Mesodermal cell (in vitro differentiated cells): ENCODE measurements at regions not wholly inside any gene's neighbourhood (a gene's known extent, or its start where the extent isn't known, plus 50 kb on each side); places are given as distances from the start of the nearest gene placed in this dataset.

ENCODE experiments used
- H3K27ac ChIP-seq: 2 replicates; pipeline ENCODE4 v1.7.0; 2013; ENCODE audit warnings: mild to moderate bottlenecking, low read depth, low read length, moderate library complexity; ENCODE audit not compliant: severe bottlenecking
- H3K36me3 ChIP-seq: 2 replicates; pipeline ENCODE4 v1.7.1; 2013; ENCODE audit warnings: mild to moderate bottlenecking, low read length, moderate library complexity; ENCODE audit not compliant: control insufficient read depth, insufficient read depth
- H3K4me1 ChIP-seq: one replicate; pipeline ENCODE4 v1.7.1; 2013; ENCODE audit warnings: mild to moderate bottlenecking, low read length; ENCODE audit not compliant: insufficient read depth, control insufficient read depth, poor library complexity, severe bottlenecking
- H3K4me3 ChIP-seq: 2 replicates; pipeline ENCODE4 v1.7.0; 2013; ENCODE audit warnings: low read length, control low read depth, mild to moderate bottlenecking; ENCODE audit not compliant: insufficient read depth, poor library complexity, severe bottlenecking; ENCODE audit errors: extremely low read depth
- H3K9me3 ChIP-seq: 2 replicates; pipeline ENCODE4 v1.7.1; 2013; ENCODE audit warnings: mild to moderate bottlenecking, low read length, moderate library complexity; ENCODE audit not compliant: control insufficient read depth
- WGBS, 2 experiments: methylation state at CpG; one replicate each; pipeline ENCODE4 v1.1.5; 2013; ENCODE audit warnings: missing lambda C conversion rate in 2 of 2; ENCODE audit not compliant: insufficient coverage in 2 of 2; 5-methylcytosine and 5-hydroxymethylcytosine counted together

- no peaks in the 10 kb centered on the region for H3K4me1 ChIP-seq
- 82 to 84% methylated on average over 2 to 4 of the region's 5 CpGs for WGBS, 2 experiments
- H3K27ac ChIP-seq, result no peak overlapping the region
Observed at GRCh38 chr9:108196332-108197007, 659.3 kb downstream of the ACTL7B start.

GRCh38 chr9:108194154-108194553 is 661.6 kb downstream of the ACTL7B start:
- Histone ChIP-seq H3K27ac (no peak overlapping the region), H3K4me1 (no peaks in the 10 kb centered on the region), H3K36me3 (no peaks in the 10 kb centered on the region), H3K9me3 (peaks cover 2% of the 10 kb centered on the region), H3K4me3 (no peak overlapping the region)

More at GRCh38 chr9:108196332-108197007, 659.3 kb downstream of the ACTL7B start:
- Histone ChIP-seq H3K36me3 (no peaks in the 10 kb centered on the region), H3K9me3 (peaks cover 2% of the 10 kb centered on the region), H3K4me3 (no peak overlapping the region)

- H3K27ac ChIP-seq, result no peak overlapping the region
- no peaks in the 10 kb centered on the region for H3K9me3 ChIP-seq
- no peaks in the 10 kb centered on the region for H3K36me3 ChIP-seq
- H3K4me1 ChIP-seq, result no peaks in the 10 kb centered on the region
- H3K4me3 ChIP-seq, result no peak overlapping the region
- WGBS, 2 experiments, result 98 to 100% methylated on average over 3 to 6 of the region's 8 CpGs
Observed at GRCh38 chr9:108193026-108193710, 662.6 kb downstream of the ACTL7B start.

- Histone ChIP-seq H3K4me3 (no peak overlapping the region), H3K4me1 (no peaks in the 10 kb centered on the region), H3K27ac (no peak overlapping the region), H3K36me3 (no peaks in the 10 kb centered on the region), H3K9me3 (no peaks in the 10 kb centered on the region)
- WGBS, 2 experiments, result 64 to 77% methylated on average over 4 of the region's 4 CpGs
Observed at GRCh38 chr9:108191065-108191464, 664.7 kb downstream of the ACTL7B start.

- Histone ChIP-seq H3K9me3 (no peaks in the 10 kb centered on the region), H3K4me3 (no peak overlapping the region), H3K27ac (no peak overlapping the region), H3K4me1 (peaks cover 10% of the 10 kb centered on the region), H3K36me3 (no peaks in the 10 kb centered on the region)
- WGBS, 2 experiments, result 86% methylated on average over 2 of the region's 2 CpGs; no CpG with 5 or more reads in 1 of the 2 experiments
Observed at GRCh38 chr9:108188976-108189375, 666.8 kb downstream of the ACTL7B start.

- Histone ChIP-seq H3K36me3 (no peaks in the 10 kb centered on the region), H3K27ac (no peak overlapping the region), H3K9me3 (no peaks in the 10 kb centered on the region), H3K4me1 (peaks cover 10% of the 10 kb centered on the region), H3K4me3 (no peak overlapping the region)
- WGBS, 2 experiments, result 67 to 100% methylated on average over 2 of the region's 2 CpGs
Observed at GRCh38 chr9:108188482-108188881, 667.3 kb downstream of the ACTL7B start.

- no peaks in the 10 kb centered on the region for H3K9me3 ChIP-seq
- no peak overlapping the region for H3K27ac ChIP-seq
- H3K36me3 ChIP-seq, result no peaks in the 10 kb centered on the region
- H3K4me1 ChIP-seq, result peaks cover 10% of the 10 kb centered on the region
- WGBS, 2 experiments, result 94 to 95% methylated on average over 2 of the region's 3 CpGs
- no peak overlapping the region for H3K4me3 ChIP-seq
Observed at GRCh38 chr9:108186642-108187395, 669.0 kb downstream of the ACTL7B start.

GRCh38 chr9:108185613-108186012 is 670.2 kb downstream of the ACTL7B start:
- peak overlapping the region; percentile 10 for H3K27ac ChIP-seq
- 81 to 96% methylated on average over 3 of the region's 5 CpGs for WGBS, 2 experiments

GRCh38 chr9:108184941-108185340 is 670.8 kb downstream of the ACTL7B start:
- H3K4me1 ChIP-seq, result peaks cover 10% of the 10 kb centered on the region
- H3K4me3 ChIP-seq, result no peak overlapping the region
- no peaks in the 10 kb centered on the region for H3K9me3 ChIP-seq
- WGBS, 2 experiments, result 88 to 92% methylated on average over 3 of the region's 3 CpGs
- H3K36me3 ChIP-seq, result no peaks in the 10 kb centered on the region
- peak overlapping the region; percentile 43 for H3K27ac ChIP-seq

More at GRCh38 chr9:108185613-108186012, 670.2 kb downstream of the ACTL7B start:
- H3K4me1 ChIP-seq, result peaks cover 10% of the 10 kb centered on the region
- no peaks in the 10 kb centered on the region for H3K9me3 ChIP-seq
- no peaks in the 10 kb centered on the region for H3K36me3 ChIP-seq
- H3K4me3 ChIP-seq, result no peak overlapping the region

GRCh38 chr9:108184009-108184408 is 671.8 kb downstream of the ACTL7B start:
- no peak overlapping the region for H3K27ac ChIP-seq
- no peaks in the 10 kb centered on the region for H3K36me3 ChIP-seq
- H3K4me3 ChIP-seq, result no peak overlapping the region
- 100% methylated on average over 1 of the region's 3 CpGs for WGBS, 2 experiments
- H3K4me1 ChIP-seq, result peaks cover 10% of the 10 kb centered on the region
- no peaks in the 10 kb centered on the region for H3K9me3 ChIP-seq
